DMS53 (cell line): ENCODE measurements at regions not wholly inside any gene's neighbourhood (a gene's known extent, or its start where the extent isn't known, plus 50 kb on each side); places are given as distances from the start of the nearest gene placed in this dataset.
A peak's percentile ranks its signal among the peaks of the same experiment; 100 is the strongest.

Source experiments
- DNase-seq: peaks from one replicate; lab custom pipeline; 2025; lab: John Stamatoyannopoulos, UW

DNA sequence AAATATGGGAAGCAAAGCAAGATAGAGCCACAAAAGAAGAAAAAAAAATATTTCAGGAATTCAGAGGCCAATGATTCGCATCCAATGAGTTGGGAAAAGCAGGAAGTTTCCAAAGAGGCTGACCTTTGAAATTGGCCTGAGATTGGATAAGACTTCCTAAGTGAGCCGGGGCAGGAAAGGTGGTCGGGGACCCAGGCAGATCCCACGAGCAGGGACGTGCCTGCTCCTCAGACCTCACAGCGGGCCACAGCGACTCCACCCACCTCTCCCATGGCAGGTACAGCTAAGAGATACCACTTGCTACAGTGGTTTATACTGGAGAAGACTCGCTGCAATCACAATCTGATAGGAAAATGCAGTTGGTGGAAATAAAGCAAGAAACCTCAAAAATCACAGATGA, 102.8 kb upstream of the SALL3 start:
- no peak for DNase-seq

DNA sequence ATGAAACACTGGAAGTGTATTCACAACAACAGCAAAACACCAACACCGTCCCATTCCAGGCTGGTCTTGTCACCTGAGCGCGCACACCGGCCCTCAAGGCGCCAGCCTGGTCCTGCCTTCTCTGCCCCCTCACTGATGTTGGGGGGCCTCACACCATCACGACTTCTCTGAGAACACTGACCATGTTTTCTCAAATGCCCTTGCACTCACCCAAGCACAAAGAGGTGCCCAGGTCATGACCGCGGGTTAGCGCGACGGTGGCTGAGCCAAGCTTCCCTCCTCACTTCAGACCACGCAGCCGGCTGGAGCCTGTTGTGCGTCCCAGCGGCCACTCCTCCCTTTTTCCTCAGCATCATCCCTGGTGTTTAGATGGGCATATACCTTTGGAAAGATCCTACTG, 101.3 kb upstream of the SALL3 start:
- DNase-seq = no peak

DNA sequence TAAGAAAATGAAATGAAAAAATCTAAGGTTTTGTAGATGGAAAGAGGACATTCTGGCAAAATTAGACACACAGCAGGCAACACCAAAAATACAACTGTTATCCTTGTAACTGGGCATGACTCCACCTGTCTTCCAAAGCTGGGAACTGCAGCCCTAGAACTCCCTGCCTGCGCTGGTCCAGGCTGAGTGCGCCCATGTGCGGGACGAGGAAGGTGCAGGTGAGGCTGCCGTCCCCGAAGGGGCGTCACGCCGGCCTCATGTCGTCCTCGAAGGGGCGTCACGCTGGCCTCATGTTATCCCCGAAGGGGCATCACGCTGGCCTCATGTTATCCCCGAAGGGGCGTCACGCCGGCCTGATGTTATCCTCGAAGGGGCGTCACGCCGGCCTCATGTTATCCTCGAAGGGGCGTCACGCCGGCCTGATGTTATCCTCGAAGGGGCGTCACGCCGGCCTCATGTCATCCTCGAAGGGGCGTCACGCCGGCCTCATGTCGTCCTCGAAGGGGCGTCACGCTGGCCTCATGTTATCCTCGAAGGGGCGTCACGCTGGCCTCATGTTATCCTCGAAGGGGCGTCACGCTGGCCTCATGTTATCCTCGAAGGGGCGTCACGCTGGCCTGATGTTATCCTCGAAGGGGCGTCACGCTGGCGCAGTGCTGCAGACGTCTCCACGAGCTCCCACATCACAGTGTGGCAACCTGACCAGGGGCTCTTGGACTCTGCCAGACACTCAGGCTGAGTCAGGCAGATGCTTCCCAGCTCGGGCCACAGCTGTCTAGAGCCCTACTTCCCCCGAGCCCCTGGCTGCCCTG, 100.3 kb upstream of the SALL3 start:
- DNase-seq = peak; percentile 46

DNA sequence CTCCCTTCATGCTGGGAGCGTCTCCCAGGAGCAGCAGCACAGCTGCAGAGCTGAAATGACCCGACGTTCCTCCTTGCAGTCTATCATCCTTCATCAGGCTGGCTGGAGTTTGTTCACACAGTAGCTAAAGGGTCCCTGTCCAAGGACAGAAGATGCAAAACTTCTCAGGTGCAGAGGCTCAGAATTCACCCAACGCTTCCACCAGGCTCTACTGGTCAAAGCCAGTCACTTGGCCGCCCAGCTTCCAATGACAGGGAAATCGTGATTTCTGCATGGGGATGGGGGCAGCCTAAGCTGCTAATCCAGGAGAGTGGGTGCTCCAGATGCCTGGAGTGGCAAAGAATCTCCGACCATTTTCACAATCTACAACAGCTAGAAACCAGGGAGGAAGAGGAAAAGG, 97.0 kb upstream of the SALL3 start:
- DNase-seq = no peak

DNA sequence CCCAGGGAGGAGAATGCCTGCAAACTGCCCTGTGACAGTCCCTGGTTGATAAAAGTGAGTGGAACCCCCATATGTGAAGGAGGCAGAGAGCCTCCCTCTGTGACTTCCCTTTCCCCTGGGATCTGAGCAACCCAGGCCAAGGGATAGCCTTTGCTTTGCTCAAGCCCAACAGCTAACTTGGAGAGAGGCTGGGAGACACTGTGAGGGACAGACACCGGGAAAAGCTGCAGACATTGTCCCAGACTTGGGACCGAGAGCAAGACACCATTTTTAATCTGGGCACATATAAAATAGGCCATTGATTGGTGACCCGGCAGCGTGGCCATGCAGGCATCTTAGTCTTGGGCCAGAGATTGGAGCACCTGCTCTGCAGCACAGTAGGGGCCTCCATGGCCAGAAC, 96.1 kb upstream of the SALL3 start:
- DNase-seq = no peak

DNA sequence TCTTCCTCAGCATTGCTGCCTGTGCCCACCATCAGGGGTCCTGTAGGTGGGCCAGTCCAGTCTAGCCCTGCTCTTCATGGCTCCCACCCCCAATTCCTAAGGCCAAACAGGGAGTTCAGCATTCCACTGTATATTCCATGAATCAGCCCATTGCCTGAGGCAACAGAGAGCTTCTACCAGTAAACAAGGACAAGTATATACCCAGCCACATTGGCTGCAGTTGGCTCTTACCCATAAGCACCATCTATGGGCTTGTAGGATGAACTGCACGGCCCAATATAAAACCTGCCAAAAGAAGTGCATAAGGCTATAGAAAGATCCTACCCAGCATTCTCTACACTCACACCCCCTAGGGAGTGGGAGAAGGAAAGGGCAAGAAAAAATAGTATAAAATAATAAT, 95.1 kb upstream of the SALL3 start:
- peak; percentile 28 for DNase-seq

DNA sequence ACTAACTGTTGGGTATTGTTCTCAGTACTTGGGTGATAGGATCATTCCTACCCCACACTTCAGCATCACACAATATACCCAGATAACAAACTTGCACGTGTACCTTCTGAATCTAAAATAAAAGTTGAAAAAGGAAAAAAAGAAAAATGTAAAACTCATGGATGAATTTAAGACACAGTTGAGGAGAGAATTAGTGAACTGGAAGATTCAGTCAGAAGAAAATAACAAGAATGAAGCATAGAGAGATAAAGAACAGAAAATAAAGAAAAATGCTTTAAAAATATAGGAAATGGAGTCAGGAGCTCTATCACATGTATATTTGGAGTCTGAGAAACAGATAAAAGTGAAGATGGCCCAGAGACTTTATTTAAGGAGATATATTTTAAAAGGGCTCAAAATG, 90.4 kb upstream of the SALL3 start:
- no peak for DNase-seq

DNA sequence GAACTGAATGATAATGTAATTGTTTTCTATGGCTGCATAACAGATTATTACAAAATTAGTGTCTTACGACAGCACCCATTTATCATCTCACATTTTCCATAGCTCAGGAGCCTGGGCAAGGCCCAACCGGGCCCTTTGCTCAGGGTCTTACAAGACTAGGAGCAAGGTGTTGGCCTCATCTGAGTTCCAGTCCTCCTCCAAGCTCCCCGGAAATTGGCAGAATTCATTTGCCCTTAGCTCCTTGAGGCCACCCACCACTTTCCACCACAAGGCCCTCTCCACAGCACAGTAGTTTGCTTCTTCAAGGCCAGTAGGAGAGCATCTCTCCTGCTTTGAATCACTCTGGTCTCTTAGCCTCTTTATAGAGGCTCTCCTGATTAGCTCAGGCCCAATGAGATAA, 89.2 kb upstream of the SALL3 start:
- DNase-seq = no peak

DNA sequence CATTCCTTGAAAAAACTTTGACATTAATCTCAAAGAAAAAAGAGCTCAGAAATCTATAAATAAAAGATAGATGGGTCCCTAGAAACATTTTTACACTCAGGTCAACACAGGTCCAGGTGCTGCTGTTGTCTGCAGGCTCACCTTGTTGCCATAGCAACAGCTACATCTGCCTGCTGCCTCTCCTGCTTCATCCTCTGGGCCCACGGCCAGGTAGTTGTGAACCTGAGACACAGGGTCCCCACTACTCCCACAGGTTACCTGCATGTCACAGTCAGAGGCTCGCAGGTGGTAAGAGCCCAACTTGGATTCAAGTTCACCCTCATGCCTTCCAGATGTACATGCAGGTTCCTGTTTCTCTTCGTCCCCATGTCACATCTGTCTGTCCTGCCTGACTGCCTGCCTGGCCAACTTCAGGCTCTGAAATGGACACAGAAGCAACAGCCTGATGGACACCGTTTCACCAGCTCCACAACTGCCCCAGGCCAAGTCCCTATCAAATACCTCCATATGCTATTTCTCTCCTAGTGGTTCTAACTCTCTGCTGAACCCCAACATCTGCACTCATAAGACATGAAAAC, 88.3 kb upstream of the SALL3 start:
- DNase-seq = peak; percentile 42

DNA sequence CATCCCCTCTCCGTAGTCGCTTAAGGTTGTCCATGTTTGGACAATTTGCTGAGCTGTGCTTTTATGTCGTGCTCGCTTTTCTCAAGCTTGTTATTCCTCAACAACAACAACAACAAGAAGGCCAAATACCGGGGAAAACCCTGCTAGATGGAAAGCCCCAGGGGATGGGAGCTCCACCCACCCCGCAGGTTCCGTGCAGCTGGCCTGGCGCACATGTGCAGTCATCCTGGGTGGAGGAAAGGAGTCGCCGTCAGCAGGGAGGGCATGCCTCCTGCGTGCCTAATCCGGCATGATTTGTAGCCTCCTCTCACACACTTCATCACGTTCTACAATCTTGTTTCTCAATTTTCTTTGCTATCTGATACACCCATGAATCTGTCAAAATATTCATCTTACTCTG, 87.4 kb upstream of the SALL3 start:
- no peak for DNase-seq

DNA sequence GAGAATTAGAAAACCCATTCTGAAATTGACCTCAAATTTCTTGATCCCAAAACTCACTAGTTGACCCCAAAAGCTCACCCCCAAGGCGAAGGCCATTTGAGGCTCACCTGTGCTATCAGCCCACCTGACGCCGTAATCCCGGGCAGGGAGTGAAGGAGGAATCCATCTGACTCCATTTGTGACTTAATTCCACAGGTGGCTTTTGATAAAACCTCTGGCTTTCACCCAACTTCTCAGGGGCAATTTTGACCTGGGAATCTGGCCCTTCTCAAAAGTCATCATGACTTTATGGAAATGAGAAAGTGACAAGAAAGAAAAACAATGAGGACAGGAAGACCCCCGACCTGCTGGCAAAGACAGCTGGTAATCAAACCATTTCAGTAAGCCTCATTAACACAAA, 86.9 kb upstream of the SALL3 start:
- no peak for DNase-seq

DNA sequence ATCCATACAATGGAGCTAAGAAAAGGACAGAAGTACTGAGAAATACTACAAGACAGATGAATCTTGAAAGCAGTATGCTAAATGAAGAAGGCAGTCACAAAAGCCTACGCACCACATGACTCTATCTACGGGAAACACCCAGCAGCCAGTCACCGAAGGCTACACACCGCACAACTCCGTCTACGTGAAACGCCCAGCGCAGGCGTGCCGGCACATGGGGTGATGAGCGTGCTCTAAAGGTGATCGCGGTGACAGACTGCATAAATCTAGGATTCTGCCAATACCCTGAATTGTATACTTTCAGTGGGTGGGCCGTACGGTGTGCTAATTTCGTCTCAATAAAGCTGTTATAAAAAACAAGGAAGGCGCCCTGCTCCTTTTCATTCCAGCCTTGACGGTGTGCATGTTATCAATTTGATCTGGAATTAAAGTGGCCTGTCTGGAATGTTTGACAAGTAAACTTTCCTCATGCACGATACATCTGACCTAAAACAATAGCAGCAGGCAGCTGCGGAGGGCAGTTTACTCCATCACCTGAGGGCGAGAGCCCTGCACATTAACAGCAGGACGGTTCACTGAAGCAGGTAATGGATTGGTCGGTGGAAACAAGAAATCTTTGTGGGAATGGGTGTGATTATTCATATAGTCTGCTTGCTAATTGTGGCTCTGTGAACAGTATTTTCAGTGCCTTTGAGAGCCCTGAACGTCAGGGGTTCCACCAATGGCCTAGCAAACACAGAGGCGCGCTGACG, 86.2 kb upstream of the SALL3 start:
- no peak for DNase-seq

DNA sequence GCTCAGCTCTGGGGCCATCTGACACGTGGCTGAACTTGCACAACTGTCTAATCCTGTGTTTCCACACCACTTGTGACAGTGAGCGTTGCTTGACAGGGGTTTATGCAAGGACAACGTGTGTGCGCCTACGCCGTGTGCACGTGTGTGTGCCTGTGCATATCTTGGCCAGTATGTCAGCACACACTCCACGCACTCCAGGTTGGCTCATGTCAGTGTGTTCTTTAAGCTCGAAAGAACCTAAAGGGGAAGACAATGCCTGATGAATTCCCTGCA, 85.6 kb upstream of the SALL3 start:
- DNase-seq = no peak

DNA sequence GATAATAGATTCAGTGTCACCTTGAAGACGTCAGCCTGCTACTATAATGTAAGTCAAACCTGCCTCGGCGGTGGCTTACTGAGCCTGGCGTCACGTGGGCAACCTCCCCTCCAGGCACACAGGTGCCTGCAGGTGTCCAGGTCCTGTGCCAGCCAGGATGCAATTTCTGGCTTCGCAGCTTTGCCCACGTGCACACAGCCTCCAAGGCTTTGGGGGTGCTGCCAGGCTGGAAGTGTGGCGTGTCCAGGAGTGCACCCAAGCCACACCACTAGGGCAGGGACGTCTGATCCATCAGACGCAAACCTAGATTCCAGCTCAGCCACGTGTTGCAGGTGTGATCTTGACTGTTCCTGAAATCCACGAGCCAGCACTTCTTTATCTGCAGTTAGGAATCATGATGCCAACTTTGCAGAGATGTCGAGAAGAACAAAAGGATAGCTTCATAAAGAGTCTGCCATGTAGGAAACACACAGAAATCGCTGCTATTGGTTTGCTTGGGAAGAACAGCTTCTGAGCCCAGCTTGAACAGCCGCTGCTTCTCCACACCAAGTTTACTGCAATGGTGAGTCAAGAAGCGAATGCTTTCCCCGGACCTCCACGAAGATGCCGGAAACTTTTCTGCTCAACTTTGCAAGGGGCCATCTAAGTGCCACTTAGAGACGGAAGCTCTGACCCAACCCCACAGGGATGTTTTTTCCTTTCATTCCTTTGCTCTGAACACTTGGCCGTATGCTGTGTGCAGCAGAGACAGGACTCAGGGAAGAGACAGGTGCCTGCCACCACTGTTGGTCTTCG, 84.2 kb upstream of the SALL3 start:
- no peak for DNase-seq

DNA sequence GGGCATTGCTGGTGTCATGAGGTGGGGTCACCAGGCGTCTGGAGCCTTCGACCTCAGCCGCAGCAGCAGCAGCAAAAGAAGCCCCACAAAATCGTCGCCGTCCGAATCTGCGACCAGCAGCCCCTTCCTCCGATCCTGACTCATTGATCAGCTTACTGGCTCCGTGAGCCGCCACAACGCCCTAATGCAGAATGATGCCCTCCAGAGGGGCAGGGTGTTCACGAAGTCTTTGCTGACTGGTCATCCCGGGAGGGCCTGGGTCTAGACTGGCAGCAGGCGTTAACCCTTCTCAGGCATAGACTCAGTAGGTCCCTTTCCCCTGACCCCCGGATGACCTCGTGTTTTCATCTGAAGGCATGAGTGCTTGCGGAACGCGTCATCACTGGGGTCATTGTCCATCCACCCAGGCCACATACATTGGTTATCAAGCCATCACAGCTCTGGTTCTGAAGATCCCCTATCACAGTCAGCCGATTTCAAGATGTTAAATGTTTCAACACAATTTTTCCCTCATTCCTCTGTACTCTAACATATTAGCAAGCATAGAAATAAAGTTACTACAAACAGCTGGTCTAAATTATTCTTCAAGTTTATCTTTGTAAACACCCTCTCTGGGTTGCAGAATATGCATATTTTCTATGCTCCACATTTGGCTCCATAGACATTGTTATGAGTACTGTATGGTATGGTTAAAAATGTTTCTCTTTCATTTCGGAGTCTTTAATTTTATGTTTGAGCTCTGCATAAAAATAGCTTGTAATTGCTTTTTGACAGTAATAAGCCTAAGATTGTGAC, 83.3 kb upstream of the SALL3 start:
- DNase-seq = no peak

DNA sequence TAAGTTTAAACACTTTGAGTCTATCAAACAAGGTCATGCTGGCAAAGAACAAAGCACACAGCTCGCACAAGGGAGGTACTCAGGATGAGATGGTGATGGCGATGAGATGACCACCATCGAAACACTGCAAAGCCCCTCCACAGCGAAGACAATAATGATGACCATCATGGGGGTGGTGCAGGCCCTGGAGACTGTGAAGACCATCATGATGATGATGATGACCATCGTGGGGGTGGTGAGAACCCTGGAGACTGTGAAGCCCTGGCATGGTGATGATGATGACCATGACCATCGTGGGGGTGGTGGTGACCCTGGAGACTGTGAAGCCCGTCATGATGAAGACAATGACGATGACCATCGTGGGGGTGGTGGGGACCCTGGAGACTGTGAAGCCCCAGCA, 81.6 kb upstream of the SALL3 start:
- DNase-seq = no peak

DNA sequence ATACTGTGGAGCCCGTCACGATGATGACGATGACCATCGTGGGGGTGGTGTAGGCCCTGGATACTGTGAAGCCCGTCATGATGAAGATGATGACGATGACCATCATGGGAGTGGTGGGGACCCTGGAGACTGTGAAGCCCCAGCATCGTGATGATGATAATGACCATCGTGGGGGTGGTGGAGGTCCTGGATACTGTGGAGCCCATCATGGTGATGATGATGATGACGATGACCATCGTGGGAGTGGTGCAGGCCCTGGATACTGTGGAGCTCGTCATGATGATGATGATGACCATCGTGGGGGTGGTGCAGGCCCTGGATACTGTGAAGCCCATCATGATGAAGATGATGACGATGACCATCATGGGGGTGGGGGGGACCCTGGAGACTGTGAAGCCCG, 81.0 kb upstream of the SALL3 start:
- DNase-seq = no peak

DNA sequence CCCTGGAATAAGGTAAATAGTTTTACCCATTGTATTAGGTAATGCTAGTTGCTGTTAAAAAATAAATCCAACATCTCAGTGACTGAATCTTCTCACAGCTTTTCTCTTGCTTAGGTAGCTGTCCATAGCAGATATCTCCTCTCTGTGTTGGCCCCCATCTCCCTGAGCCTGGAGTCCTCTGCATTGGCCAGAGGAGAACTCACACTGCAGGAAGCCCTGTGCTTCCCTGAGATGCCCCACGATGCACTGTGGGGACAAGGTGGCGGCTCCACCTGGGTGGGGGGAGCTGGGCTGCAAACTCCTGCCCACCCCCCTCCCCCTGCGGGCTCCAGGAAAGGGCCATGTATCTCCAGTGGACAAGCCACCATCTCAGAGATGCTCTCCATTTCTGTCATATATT, 80.4 kb upstream of the SALL3 start:
- no peak for DNase-seq

DNA sequence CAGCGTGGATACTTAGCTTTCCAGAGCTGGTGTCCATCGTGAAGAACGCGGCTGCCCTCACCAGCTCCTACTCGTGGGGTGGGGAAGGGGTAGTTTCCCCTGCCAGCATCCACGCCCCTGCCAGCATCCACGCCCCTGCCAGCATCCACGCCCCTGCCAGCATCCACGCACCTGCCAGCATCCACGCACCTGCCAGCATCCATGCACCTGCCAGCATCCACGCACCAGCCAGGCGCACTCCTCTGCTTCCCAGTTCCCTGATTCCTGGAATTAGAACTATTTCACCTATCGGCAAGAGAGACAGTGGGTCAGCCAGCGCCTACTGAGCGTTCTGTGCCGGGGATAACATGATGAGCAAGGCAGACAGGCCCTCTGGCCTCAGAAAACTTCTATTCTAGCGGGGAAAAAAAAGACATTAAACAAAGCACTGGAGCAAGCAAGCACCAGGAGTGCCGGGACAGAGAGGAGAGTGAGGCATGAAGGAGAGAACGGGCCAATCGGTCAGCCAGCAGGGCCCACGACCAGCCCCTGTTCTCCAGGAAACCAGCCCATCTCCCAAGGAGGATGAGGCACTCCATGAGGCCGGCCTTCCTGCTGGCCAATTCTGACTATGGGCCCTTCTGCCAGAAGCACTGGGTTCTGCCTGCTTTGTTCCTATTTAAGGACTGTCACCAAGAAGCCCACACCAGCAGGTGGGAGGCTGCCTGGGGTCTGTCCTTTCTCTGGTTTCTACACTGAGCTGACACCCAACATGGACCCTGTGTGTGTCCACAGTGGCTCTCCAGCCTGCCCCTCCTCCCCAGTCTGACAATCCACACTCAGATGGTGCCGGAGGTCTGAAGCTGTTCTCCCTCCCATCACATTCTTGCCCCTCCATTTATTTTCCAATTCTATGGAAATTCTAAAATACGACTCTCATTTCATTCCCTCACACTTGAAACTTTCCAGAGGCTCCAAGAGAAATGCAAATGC, 78.4 kb upstream of the SALL3 start:
- no peak for DNase-seq

DNA sequence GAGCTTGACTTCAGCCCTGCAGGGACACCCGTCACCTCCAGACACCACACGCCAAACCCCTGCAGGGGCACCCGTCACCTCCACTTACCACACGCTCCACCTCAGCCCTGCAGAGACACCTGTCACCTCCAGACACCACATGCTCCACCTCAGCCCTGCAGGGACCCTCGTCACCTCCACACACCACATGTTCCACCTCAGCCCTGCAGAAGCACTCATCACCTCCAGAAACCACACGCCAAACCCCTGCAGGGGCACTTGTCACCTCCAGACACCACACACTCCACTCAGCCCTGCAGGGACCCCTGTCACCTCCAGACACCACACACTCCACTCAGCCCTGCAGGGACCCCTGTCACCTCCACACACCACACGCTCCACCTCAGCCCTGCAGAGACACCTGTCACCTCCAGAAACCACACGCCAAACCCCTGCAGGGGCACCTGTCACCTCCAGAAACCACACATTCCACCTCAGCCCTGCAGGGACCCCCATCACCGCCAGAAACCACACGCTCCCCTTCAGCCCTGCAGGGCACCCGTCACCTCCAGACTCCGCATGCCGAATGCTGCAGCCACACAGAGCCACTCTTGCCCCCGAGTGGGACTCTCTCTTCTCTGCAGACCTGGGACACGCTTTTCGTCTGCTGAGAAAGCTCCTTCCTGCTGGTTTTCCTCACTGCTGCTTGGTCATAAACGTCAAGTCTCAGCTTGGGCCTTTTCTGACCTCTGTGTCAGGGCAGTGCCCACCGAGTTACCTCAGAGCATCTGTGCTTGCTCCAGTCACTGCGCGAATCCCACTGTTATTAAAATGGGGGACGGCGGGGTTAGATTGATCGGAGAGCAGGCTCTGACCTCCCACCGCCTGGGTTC, 77.5 kb upstream of the SALL3 start:
- no peak for DNase-seq
